ENCODE measurements at regions not wholly inside any gene's neighbourhood (a gene's known extent, or its start where the extent isn't known, plus 50 kb on each side); places are given as distances from the start of the nearest gene placed in this dataset.
A peak's percentile ranks its signal among the peaks of the same experiment; 100 is the strongest.
"Not testable (repeated sequence)": the region's sequence is repeated elsewhere in the genome, so short reads cannot be mapped to it uniquely, and the experiment has no call there.

DNA sequence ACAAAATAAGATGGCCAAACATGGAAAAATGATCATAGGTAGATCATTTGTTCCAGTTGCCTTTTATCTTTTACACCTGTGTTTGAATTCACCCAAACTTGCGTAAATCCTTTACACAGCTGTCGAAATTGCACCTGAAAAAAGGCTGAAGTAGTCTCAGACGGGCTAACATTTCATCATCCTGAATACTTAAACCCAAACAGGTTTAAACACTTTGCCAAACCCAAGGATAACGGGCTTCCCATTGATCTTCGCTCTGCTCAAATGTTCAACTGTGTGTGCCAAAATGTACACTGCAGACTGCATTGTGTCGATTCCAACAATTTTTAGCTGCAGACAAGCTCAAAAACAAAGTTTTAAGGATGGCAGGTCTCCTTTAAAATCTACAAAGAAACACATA is 288.7 kb upstream of the DDHD1 start:
- DNase-seq (ENCODE audit: low spot score in 2 of 2) (no peak), ATAC-seq (no peak)
- Mint-ChIP-seq H3K27ac (no peak overlapping the region), H3K36me3 (no peaks in the 10 kb centered on the region), H3K9me3 (peaks cover 10 to 12% of the 10 kb centered on the region in 2 donors)

DNA sequence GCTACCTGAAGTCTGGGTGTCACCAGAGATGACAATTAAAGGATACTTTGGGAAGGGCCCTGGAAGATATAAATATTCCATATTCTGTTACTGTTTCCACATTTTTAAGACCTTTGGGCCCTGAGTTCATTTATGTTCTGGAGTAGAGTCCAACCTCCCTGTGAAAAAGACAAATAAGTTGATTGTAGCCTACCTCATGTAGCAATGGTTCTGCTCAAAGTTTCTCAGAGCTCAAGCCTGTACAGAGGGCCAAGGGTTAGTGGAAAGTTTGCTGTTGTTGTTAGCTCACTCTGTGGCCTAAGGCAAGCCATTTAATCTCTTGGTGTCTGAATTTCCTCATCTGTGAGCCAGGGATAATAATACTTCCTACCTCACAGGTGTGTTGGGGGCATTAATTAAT is 284.7 kb upstream of the DDHD1 start:
- H3K9me3 Mint-ChIP-seq, result peaks cover 6 to 12% of the 10 kb centered on the region in 2 donors
- no peak overlapping the region for H3K27ac Mint-ChIP-seq
- ATAC-seq (no peak), DNase-seq (ENCODE audit: low spot score in 2 of 2) (no peak)
- H3K36me3 Mint-ChIP-seq, result no peaks in the 10 kb centered on the region

GRCh38 chr14:53432378-53432802 is 279.3 kb upstream of the DDHD1 start:
- H3K27ac Mint-ChIP-seq, result no peak overlapping the region
- DNase-seq (ENCODE audit: low spot score in 2 of 2) (no peak), ATAC-seq (no peak)
- H3K9me3 Mint-ChIP-seq, result no peaks in the 10 kb centered on the region
- no peaks in the 10 kb centered on the region for H3K36me3 Mint-ChIP-seq

GRCh38 chr14:53430870-53431269 is 277.7 kb upstream of the DDHD1 start:
- DNase-seq (ENCODE audit: low spot score in 2 of 2) (no peak), ATAC-seq (no peak)
- peaks cover 8 to 11% of the 10 kb centered on the region in 2 donors for H3K36me3 Mint-ChIP-seq
- peaks cover 11% of the 10 kb centered on the region in 2 donors for H3K9me3 Mint-ChIP-seq
- H3K27ac Mint-ChIP-seq, result no peak overlapping the region

DNA sequence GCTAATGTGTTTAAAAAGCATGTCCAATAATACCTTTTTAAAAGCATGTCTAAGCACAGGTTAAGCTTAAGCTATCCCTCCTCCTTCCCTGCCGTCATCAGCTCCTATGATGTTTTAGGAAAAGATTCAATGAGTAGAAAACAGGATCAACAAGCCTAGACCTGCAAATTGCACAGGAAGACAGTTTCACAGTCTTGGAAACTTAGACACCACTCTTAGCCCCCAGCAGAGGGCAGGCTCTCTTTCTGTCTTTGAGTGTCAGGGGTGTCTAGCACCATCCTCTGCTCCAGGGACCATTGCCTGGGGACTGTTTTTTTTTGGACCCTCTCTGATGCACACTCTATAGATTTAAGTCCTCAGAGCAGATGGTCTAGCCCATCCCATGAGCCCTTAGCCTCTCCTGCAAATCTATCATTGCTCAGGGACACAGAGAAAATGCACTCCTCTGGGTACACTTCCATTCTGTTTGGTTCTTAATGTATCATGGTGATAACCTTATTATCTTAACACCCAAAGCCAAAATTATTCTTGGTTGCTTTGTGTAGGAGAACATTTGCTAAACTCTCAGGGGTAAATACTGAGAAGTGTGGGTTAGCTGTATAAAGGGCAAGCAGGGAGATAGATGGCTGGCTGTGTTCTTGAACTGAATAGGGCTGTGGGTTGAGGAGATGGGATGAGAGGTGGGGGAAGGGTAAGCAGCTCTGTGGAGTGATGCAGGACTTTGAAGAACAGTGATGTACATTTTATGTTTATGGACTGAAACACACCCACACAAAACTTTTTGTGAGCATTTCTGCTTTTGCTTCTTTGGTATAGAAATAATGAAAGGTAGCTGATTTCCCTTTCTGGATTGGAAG is 259.9 kb upstream of the DDHD1 start:
- no peak overlapping the region for H3K27ac Mint-ChIP-seq
- H3K9me3 Mint-ChIP-seq, result peaks cover 11% of the 10 kb centered on the region in 2 donors
- H3K36me3 Mint-ChIP-seq, result peaks cover 7 to 12% of the 10 kb centered on the region in 2 donors
- no peak for DNase-seq (ENCODE audit: low spot score in 2 of 2)
- ATAC-seq, result no peak

DNA sequence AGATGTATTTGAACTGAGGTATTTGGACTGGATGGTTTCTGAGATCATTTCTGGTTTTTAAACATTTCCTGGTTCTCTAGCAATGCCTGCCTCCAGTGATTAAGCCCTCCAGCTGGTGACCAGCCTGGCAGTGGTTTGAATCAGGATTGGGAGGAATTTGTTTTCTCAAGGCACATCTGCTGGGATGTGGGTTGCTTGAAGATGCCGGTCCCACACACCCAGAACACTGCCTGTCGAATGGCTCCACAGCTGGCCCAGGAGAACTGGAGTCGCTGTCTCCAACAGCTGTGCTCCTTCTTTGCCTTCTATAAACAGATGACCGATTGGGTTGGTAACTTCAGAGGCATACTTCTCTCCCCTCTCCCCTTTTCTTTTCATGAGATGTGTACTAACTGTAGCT is 258.0 kb upstream of the DDHD1 start:
- no peaks in the 10 kb centered on the region for H3K36me3 Mint-ChIP-seq
- DNase-seq (ENCODE audit: low spot score in 2 of 2) (no peak), ATAC-seq (no peak)
- H3K27ac Mint-ChIP-seq, result no peak overlapping the region
- H3K9me3 Mint-ChIP-seq, result no peaks in the 10 kb centered on the region

GRCh38 chr14:53409969-53410368 is 256.8 kb upstream of the DDHD1 start:
- no peak overlapping the region for H3K27ac Mint-ChIP-seq
- no peaks in the 10 kb centered on the region for H3K36me3 Mint-ChIP-seq
- DNase-seq (ENCODE audit: low spot score in 2 of 2) (no peak), ATAC-seq (no peak)
- H3K9me3 Mint-ChIP-seq, result no peaks in the 10 kb centered on the region

DNA sequence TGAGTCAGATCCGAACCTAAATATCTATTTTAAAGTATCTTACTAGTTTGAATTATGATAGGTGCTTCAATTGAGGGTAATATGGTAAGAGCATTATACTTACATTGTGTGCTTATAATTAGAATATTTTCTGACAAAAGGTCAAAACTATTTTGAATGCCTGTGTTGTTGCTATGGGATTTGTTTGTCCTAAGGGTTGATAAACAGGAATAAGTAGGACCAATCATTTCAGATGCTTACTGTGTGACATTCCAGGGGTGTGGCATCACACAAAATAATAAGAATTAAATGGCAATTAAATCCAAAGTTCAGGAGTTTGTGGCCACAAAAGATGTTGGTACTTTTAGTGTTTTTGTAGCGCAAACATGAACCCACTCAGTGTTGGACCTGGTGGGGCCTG is 256.2 kb upstream of the DDHD1 start:
- no peak for DNase-seq (ENCODE audit: low spot score in 2 of 2)

GRCh38 chr14:53408175-53408879 is 255.2 kb upstream of the DDHD1 start:
- no peak for ATAC-seq
- H3K27ac Mint-ChIP-seq, result no peak overlapping the region
- no peak for DNase-seq (ENCODE audit: low spot score in 2 of 2)
- H3K36me3 Mint-ChIP-seq, result no peaks in the 10 kb centered on the region
- no peaks in the 10 kb centered on the region for H3K9me3 Mint-ChIP-seq

More for the DNA sequence above, 256.2 kb upstream of the DDHD1 start:
- ATAC-seq, result no peak
- Mint-ChIP-seq H3K27ac (no peak overlapping the region), H3K9me3 (no peaks in the 10 kb centered on the region), H3K36me3 (no peaks in the 10 kb centered on the region)

GRCh38 chr14:53406519-53406918 is 253.4 kb upstream of the DDHD1 start:
- DNase-seq (ENCODE audit: low spot score in 2 of 2), result no peak
- Mint-ChIP-seq H3K36me3 (no peaks in the 10 kb centered on the region), H3K9me3 (no peaks in the 10 kb centered on the region), H3K27ac (no peak overlapping the region)
- ATAC-seq, result no peak

GRCh38 chr14:53401646-53402045 is 248.5 kb upstream of the DDHD1 start:
- no peaks in the 10 kb centered on the region for H3K9me3 Mint-ChIP-seq
- H3K36me3 Mint-ChIP-seq, result no peaks in the 10 kb centered on the region
- ATAC-seq (no peak), DNase-seq (ENCODE audit: low spot score in 2 of 2) (no peak)
- no peak overlapping the region for H3K27ac Mint-ChIP-seq

DNA sequence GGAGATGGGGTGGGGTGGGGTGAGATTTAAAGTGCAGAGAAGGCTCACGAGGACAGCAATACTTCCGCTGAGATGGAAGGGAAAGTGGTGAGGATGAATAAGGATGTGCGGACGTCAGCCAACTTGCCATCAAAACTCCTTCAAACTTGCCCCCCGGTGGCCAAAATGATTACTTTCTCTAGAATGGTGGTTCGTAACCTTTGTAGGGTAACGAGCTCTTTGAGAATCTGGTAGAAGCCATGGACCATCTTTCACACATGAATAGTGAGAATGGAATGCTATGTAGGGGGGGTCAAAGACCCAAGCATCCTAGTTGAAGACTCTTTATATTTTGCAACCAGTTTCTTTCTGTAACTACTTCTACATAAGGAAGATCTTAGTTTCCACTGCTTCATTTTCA is 245.9 kb upstream of the DDHD1 start:
- ATAC-seq (no peak), DNase-seq (ENCODE audit: low spot score in 2 of 2) (no peak)
- Mint-ChIP-seq H3K9me3 (peaks cover 13% of the 10 kb centered on the region in 2 donors), H3K27ac (no peak overlapping the region), H3K36me3 (peaks cover 4 to 10% of the 10 kb centered on the region in 2 donors)

DNA sequence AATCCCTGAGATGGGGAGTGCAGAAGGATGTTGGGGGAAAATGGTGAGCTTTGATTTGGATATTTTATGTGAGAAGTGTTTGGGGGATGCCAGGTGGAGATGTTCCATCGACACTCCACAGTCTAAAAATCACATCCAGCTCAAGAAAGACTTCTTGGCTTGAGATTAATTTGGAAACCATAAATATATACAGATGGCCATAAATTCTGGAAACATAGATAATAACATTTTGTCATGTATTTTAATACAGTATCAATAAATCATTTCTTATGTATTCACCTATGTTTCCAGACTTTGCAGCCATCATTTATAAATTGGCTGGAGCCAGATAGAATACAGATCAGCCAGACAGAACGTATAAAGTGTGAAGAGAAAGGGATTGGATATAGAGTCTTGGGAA is 245.5 kb upstream of the DDHD1 start:
- H3K36me3 Mint-ChIP-seq, result peaks cover 6 to 11% of the 10 kb centered on the region in 2 donors
- ATAC-seq, result no peak

GRCh38 chr14:53395267-53395666 is 242.1 kb upstream of the DDHD1 start:
- not testable (repeated sequence) for DNase-seq (ENCODE audit: low spot score in 2 of 2); ATAC-seq; H3K27ac Mint-ChIP-seq
- peaks cover 14 to 19% of the 10 kb centered on the region in 2 donors for H3K9me3 Mint-ChIP-seq
- peaks cover 6 to 11% of the 10 kb centered on the region in 2 donors for H3K36me3 Mint-ChIP-seq

More for the DNA sequence above, 245.5 kb upstream of the DDHD1 start:
- no peak overlapping the region for H3K27ac Mint-ChIP-seq
- no peak for DNase-seq (ENCODE audit: low spot score in 2 of 2)
- H3K9me3 Mint-ChIP-seq, result peaks cover 14% of the 10 kb centered on the region in 2 donors

DNA sequence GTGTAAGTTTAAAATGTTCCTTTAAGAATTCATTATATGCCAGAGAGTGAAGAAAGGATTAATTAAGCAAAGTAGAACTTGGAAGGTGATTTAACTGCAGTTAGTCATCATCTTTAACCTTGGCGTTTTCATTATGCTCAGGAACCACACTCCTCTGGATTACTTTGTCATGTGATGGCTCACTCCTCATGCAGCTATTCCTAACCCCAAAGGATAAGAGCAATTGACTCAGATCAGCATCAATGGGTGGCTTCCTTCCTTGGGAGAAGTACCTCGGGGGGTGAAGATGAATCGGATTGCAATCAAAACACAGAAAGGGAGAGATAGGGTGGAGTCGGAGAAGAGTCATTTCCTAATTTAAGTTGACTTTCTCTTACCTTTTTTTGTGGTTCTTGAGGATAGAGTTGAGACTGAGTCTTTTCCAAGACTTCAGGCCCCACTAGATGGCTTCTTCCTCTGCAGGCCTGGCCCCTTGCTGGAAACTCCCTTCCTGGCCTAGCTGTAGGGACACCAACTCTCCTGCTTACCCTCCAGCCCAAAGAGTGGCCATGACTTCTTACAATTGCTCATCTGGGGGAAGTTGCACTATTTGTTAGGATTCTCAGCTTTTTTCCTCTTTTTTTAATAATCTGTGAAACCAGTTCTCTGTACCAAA is 238.6 kb upstream of the DDHD1 start:
- DNase-seq (ENCODE audit: low spot score in 2 of 2), result no peak
- no peak for ATAC-seq
- H3K9me3 Mint-ChIP-seq, result peaks cover 14 to 19% of the 10 kb centered on the region in 2 donors
- H3K36me3 Mint-ChIP-seq, result peaks cover 6 to 11% of the 10 kb centered on the region in 2 donors
- no peak overlapping the region for H3K27ac Mint-ChIP-seq

- ATAC-seq (no peak), DNase-seq (ENCODE audit: low spot score in 2 of 2) (no peak)
- Mint-ChIP-seq H3K36me3 (peaks cover 6 to 11% of the 10 kb centered on the region in 2 donors), H3K9me3 (peaks cover 10 to 17% of the 10 kb centered on the region in 2 donors), H3K27ac (no peak overlapping the region)
Measured at GRCh38 chr14:53391156-53391555, 238.0 kb upstream of the DDHD1 start.

- peak overlapping the region in 1 of 2 donors; percentile 3 for H3K27ac Mint-ChIP-seq
- H3K36me3 Mint-ChIP-seq, result peaks cover 6 to 9% of the 10 kb centered on the region in 2 donors
- peaks cover 8 to 13% of the 10 kb centered on the region in 2 donors for H3K9me3 Mint-ChIP-seq
- DNase-seq (ENCODE audit: low spot score in 2 of 2), result no peak
- no peak for ATAC-seq
Measured at GRCh38 chr14:53390008-53390407, 236.9 kb upstream of the DDHD1 start.
